Epithelial cell of prostate (primary cell): ENCODE measurements at regions not wholly inside any gene's neighbourhood (a gene's known extent, or its start where the extent isn't known, plus 50 kb on each side); places are given as distances from the start of the nearest gene placed in this dataset.

Source experiments
- DNase-seq: peaks from one replicate; pipeline ENCODE4 v3.0.0-alpha.2; 2011; ENCODE audit warnings: low read depth, low spot score
- H3K27ac ChIP-seq: fragments of 450-650 bp; 2 replicates; pipeline ENCODE4 v1.5.1; 2017; ENCODE audit warnings: mild to moderate bottlenecking

GRCh38 chr1:108082738-108083562, 117.2 kb downstream of the SLC25A24 start:
- no peak for DNase-seq
- H3K27ac ChIP-seq, result no peak overlapping the region

GRCh38 chr1:108082001-108082400, 117.0 kb upstream of the VAV3 start:
- H3K27ac ChIP-seq, result no peak overlapping the region

GRCh38 chr1:108080448-108080847, 115.5 kb upstream of the VAV3 start:
- H3K27ac ChIP-seq, result no peak overlapping the region
- DNase-seq, result no peak

More at GRCh38 chr1:108082001-108082400, 117.0 kb upstream of the VAV3 start:
- DNase-seq, result no peak

GRCh38 chr1:108079440-108080025, 114.6 kb upstream of the VAV3 start:
- H3K27ac ChIP-seq, result no peak overlapping the region
- DNase-seq, result no peak

GRCh38 chr1:108077991-108078390, 113.0 kb upstream of the VAV3 start:
- H3K27ac ChIP-seq, result no peak overlapping the region
- DNase-seq, result no peak

- DNase-seq, result no peak
- no peak overlapping the region for H3K27ac ChIP-seq
These were observed 110.1 kb upstream of the VAV3 start for GRCh38 chr1:108075055-108075454.

- DNase-seq, result no peak
- H3K27ac ChIP-seq, result peak overlapping the region; percentile 21
These were observed 107.8 kb upstream of the VAV3 start for GRCh38 chr1:108072776-108073175.

- DNase-seq, result no peak
- peak overlapping the region; percentile 21 for H3K27ac ChIP-seq
These were observed 107.2 kb upstream of the VAV3 start for GRCh38 chr1:108072212-108072611.

- no peak for DNase-seq
- H3K27ac ChIP-seq, result peak overlapping the region; percentile 21
These were observed 106.6 kb upstream of the VAV3 start for GRCh38 chr1:108071601-108072000.

- DNase-seq, result no peak
- H3K27ac ChIP-seq, result no peak overlapping the region
These were observed 105.7 kb upstream of the VAV3 start for GRCh38 chr1:108070662-108071061.

GRCh38 chr1:108067884-108068540, 103.0 kb upstream of the VAV3 start:
- no peak overlapping the region for H3K27ac ChIP-seq
- DNase-seq, result no peak

- no peak overlapping the region for H3K27ac ChIP-seq
- no peak for DNase-seq
These were observed 101.8 kb upstream of the VAV3 start for GRCh38 chr1:108066808-108067207.

- H3K27ac ChIP-seq, result no peak overlapping the region
- DNase-seq, result no peak
These were observed 99.3 kb upstream of the VAV3 start for GRCh38 chr1:108064255-108064654.

- H3K27ac ChIP-seq, result no peak overlapping the region
- DNase-seq, result no peak
These were observed 98.7 kb upstream of the VAV3 start for GRCh38 chr1:108063703-108064102.

- no peak overlapping the region for H3K27ac ChIP-seq
- no peak for DNase-seq
These were observed 95.0 kb upstream of the VAV3 start for GRCh38 chr1:108059945-108060344.

GRCh38 chr1:108057541-108057940, 92.6 kb upstream of the VAV3 start:
- DNase-seq, result no peak
- no peak overlapping the region for H3K27ac ChIP-seq

GRCh38 chr1:108056436-108056990, 91.5 kb upstream of the VAV3 start:
- no peak for DNase-seq
- no peak overlapping the region for H3K27ac ChIP-seq

GRCh38 chr1:108055387-108055786, 90.4 kb upstream of the VAV3 start:
- H3K27ac ChIP-seq, result no peak overlapping the region
- DNase-seq, result no peak

- H3K27ac ChIP-seq, result no peak overlapping the region
- DNase-seq, result no peak
These were observed 89.4 kb upstream of the VAV3 start for GRCh38 chr1:108054396-108054795.

GRCh38 chr1:108053270-108054013, 88.5 kb upstream of the VAV3 start:
- DNase-seq, result no peak
- H3K27ac ChIP-seq, result no peak overlapping the region
